CD4-positive, alpha-beta T cell treated with Interleukin-15 for 1 hour (primary cell): ENCODE measurements at regions not wholly inside any gene's neighbourhood (a gene's known extent, or its start where the extent isn't known, plus 50 kb on each side); places are given as distances from the start of the nearest gene placed in this dataset.
"Not testable (repeated sequence)": the region's sequence is repeated elsewhere in the genome, so short reads cannot be mapped to it uniquely, and the experiment has no call there.

ENCODE experiments used
- DNase-seq: peaks from one replicate; pipeline ENCODE4 v3.0.0-alpha.2; 2020

DNA sequence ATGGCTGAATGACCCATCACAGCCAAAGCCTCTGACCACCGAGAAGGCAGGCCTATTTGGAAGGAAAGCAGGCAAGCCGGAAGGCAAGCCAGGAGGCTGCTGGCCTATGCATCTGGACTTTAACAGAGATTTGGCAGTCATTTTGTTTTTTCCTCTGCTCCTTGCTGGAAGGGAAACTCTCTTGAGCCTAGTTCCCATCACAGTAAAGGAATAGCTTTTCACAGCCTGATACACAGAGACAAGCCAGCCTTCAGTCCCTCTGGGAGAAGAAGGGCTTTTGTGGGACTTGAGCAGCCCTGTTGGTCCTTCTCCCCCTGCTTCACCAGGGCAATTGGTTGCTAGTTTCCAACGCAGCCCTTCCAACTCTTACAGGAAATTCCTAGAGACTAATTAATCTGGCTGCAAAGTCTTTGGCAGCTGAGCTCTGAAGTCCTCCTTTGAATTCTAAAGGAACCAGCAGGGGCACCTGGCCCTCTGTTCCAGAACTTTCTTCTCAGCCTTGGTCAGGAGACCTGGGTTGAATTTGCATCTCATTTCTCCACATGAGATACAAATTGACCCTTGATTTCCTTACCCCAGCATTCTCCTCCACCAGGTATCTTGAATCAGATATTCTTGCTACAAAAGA, 157.3 kb upstream of the EPB41L4A start:
- no peak for DNase-seq

DNA sequence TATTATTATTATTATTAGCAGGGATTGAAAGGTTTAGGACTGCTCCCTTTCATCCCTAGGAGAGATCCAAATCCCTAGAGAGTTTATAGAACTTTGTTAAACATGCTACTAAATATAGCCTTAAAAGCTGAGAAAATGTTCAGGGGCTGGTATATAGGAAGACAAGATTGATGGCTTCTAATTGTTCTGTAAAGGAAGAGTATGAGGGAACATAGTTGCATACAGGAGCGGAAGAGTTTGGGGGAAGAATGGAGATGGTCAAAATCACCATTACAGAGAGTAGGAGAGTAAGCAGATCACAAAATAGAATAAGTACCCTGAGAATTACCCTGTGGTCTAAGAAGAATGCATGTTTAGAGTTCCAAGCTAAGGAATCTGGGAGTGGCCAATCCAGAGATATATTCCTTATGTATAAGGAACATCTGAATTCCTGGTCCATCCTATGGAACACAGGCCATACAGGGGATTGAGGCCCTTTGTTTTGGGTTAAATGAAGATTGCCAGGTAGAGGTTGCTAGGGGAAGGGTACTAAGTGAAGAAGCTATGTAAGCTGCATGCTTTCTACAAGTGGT, 158.0 kb upstream of the APC start:
- DNase-seq = no peak

DNA sequence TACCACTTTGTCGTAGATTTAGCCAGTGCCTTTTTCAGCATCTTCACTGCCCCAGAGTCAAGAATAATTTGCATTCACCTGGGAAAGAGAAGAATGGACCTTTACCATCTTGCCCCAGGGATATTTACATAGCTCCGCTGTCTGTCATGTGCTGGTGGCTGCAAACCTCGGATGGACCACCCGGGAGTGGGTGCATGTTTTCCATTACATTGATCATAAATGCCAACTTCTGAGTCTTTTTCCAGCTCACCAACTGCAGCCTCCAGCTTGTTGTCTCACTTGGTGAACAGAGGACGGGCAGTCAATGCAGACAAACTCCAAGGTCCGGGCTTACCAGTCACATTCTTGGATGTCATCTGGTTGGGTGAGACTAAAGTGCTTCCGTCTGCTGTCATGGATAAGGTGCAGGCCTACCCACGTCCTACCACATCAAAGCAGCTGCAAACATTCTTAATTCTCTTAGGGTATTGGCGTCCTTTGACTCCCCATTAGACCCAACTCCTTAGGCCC, 155.8 kb upstream of the APC start:
- no peak for DNase-seq

DNA sequence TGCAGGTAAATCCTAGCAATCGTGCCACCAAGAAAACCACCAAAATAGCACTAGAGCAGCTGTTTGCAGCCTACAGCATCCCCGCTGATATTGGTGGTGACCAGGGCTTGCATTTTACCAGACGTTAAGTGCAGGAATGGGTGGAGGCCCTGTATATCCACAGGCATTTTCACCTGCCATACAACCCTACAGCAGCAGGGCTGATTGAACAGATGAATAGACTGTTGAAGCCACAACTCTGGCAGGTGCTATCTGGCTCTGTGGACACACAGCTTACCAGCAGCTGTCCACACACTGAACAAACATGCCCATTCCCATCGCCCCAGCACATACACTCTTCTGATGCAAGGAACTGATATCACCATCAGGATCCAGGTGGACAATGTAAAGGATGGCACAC, 154.5 kb upstream of the APC start:
- no peak for DNase-seq

DNA sequence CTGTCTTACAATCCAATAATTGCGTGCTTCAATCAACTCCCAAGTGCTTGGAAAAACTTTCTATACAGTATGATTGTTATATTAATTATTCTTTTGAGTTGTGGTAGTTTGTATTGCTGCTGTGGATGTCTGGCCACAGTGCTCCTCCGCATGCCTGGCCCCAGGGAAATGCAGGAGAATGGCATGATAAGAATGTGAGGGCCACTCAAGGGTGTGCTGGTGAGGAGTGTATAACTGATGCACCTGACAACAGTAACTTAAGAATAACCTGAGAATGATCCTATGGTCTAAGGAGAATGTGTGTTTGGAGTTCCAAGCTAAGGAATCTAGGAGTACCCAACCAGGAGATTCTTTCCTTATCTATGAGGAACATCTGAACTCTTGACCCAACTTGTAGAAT, 152.9 kb upstream of the APC start:
- DNase-seq = no peak

DNA sequence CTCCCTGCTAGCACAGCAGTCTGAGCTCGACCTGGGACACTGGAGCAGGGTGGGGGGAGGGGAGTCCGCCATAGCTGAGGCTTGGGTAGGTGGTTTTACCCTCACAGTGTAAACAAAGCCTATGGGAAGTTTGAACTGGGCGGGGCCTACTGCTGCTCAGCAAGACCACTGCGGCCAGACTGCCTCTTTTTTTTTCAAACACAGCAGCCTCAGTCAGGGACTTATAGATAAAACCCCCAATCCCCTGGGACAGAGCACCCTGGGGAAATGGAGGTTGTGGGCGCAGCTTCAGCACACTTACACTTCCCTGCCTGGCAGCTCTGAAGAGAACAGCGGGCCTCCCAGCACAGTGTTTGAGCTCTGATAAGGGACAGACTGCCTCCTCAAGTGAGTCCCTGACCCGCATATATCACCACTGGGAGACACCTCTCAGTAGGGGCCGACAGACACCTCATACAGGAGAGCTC, 151.1 kb upstream of the APC start:
- DNase-seq = peak; percentile 20

DNA sequence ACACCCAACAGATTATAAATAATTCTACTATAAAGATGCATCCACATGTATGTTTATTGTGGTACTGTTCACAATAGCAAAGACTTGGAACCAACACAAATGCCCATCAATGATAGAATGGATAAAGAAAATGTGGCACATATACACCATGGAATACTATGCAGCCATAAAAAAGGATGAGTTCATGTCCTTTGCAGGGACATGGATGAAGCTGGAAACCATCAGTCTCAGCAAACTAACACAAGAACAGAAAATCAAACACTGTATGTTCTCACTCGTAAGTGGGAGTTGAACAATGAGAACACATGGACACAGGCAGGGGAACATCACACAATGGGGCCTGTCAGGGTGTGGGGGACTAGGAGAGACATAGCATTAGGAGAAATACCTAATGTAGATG, 146.8 kb upstream of the APC start:
- DNase-seq = not testable (repeated sequence)

DNA sequence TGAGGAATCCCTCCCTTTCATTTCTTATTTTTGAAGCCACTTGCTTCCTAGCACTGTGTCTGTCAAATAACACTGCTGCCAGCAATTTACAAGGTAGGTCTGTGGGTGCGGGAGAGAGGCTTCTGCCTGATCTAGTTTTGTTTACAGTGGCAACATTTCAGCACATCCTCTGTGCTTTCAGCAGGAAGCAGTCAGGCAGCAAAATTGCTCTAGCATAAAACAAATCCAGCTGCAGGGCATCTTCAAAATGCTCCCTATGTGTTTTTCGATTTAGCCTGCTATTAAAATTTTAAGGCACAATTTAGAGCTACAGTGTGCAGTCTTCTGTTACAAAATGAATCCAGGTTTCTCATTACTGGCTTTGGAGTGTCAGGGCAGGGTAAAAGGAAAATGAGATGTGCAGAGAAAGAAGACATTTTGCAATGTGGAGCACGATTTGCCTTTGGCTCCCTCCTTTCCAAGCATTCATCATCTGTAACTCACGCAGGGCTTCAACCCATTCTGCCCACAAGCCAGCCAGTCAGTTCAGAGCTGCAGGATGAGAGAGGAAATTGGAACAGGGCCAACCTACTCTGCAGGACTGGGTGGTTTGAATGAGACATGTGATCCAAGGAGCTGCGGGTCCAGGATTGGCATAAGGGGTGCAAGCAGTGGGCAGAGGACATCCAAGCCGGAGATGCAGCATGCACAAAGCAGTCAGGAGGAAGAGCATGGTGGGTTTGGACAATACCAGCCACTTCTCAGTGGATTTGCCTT, 143.4 kb upstream of the APC start:
- DNase-seq = no peak

DNA sequence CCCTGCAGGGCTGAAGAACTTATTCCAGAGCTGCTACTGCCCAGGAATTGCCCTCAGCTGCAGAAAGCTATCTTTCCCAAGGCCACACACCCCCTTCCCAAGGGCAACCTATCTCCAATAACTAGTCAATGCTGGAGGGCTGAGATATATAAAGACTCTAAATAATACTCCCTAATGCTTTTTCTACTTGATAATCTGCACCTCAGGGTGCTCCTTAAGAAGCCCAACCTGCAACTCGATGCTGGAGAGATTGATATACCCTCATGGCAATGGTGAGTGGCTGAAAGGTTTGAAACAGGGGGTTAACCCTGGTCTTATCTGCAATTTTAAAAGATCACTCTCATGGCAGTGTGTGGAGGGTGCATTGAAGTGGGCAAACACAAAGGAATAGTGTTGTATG, 142.7 kb upstream of the APC start:
- no peak for DNase-seq

DNA sequence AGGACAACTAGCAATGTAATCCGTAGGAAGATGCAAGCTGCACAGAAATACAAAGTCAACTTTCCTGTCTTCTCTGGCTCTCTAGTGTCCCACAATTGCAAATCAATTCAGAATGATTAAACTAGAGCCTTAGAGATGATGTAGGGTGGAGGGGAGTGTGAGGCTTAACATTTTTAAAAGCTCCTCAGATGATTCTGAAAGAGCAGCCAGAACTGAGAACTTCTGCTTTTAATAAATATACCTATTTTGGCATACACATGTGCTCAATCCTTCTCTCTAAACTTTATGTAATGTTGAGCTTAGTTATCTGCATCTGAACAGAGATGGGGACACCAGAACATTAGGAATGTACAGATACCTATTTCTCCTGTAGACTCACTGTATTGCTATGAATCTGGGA, 139.9 kb upstream of the APC start:
- DNase-seq = no peak

DNA sequence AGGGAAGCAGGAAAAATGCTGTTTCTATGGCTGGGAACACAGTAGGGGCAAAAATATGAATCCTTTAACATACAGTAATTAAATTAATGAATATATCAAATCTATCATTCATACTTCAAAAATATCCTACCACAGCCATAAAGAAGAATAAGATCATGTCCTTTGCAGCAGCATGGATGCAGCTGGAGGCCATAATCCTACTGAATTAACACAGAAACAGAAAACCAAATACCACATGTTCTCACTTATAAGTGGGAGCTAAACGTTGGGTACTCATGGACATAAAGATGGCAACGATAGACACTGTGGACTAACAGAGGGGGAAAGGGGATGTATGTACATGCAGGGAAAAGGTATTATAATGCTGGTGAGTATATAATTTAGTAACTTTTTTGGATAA, 137.2 kb upstream of the APC start:
- DNase-seq = not testable (repeated sequence)

DNA sequence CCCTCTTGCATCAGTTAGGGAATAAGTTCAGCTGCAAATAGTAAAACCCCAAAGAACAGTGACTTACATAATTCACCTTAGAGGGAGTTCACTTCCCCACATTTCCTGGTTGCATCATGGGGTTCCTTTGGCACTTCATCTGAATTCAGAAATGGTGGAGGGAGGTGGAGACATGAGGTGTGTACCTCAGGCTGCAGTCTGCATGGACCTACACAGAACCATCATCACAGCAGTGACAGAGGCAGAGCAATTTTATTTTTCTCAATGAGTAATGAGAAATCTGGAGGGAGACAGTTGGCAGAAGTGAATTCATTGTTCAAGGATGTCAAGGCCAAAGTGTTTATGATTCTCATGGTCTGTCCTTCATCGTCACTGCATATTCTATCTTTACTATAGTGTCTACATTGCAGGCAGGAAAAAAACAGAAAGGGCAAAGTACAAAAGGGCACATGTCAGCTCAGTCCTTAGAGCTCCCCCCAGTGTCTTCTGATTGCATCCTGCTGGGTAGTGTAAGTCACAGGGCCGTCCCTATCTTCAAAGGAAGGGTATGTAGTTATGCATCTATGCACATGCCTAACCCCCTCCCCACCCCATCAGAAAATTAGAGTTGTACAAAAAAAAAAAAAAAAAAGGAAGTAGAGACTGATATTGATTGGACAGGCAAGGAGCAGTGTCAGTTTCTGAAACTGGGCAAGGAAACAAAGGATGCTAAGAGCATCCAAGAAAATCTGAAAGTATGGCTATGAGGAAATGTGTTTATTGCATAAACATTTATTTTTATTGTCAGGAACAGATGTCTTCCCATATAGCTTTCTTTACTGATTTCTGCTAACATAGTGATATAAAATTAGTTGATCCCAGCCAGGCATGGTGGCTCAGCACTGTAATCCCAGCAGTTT, 132.7 kb upstream of the APC start:
- peak; percentile 27 for DNase-seq

DNA sequence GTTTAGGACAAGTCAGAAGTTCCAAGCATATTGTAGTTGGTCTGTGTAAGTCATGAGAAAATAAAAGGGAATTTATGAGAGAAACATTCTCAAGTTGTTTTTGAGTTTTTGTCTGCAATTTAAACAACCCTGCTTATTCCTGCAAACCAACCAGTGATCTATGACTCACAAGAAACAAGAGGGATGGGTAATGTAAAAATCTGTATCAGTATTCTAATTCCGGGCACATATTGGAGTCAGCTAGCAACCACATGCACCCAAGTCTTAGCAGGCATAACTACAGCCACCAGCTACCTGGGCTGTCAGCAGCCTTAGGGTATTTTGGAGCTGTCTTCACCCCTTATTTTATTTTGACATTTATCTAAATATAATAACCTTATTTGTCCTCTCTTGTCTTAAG, 128.7 kb upstream of the APC start:
- DNase-seq = no peak

DNA sequence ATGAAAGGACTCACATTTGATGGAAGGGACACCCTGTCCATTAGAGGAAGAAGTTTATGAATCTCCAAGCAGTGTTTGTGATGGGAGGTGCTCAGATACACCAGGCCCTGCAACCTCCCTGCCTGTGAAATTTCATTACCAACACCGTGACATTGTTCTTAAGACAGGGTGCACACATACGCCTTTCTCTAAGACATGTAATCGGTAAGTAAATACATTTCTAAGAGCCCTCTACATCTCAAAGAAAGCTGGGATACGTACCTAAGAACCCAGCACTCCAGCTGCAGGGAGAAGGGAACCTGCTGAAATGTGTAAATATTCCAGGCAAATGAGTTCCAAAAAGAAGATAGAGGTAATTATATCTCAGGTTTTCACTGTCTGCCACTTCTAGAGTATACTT, 125.0 kb upstream of the APC start:
- no peak for DNase-seq

DNA sequence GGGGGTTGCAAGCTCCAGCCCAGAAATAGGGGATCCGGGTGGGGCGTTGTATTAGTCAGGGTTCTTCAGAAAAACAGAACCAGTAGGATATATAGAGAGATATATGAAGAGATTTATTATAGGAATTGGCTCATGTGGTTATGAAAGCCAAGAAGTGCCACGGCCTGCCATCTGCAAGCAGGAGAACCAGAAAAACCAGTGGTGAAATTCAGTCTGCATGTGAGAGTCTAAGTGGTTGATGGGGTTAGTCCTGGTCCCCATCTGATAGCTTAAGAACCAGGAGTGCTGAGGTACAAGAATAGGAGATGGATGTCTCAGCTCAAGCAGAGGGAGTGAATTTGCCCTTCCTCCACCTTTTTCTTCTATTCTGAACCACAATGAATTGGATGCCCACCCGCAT, 123.4 kb upstream of the APC start:
- DNase-seq = no peak

DNA sequence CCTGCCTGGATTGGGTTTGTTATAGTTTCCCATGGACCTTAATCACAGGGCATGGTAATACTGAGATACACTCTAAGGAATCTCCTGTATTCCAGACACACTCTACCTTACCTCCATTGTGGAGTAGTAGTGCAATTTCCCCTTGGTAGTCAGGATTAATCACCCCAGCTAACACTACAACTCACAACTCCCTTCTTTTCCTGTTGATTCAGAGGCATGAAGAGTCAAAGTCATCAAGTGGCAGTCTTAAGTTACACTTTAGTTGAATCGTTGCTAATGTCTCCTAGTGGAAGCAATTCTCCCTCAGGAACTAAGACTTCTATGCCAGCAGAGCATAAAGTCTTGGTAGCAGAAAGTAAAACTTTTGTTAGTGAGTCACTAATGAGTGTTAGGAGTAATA, 122.7 kb upstream of the APC start:
- DNase-seq = no peak

DNA sequence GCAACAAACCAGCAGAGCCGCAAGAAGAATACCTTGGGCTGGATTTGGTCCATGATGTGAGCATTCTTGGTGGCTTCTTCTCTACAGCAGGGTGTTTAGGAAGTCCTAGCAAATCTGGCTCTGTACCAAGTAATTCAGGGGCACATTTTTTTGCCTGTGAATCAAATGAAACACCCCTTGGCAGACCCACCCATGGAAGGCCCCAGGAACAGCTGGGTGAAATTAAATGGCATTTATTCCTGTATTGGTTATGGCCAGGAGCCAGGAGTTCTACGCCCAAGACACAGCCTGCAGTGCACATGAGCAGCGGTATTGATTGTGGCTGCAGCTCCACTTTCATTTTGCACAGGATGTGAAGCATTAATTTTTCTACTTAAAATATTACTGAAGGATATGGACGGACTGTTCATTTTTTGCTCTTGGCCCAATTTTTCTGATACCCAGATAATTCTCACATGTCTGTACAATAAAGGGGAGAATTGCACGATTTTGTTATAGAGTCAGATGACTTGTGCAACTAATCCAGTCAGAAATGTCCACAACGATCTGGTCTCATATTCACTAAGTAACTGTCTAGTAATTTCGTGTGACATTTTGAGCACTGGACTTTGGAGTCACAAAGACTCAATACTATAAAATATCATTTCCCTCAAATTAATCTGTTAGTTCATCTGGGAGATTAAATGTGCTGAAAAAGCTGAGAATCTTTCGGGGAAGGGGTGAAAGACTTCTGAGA, 120.7 kb upstream of the APC start:
- DNase-seq = no peak

DNA sequence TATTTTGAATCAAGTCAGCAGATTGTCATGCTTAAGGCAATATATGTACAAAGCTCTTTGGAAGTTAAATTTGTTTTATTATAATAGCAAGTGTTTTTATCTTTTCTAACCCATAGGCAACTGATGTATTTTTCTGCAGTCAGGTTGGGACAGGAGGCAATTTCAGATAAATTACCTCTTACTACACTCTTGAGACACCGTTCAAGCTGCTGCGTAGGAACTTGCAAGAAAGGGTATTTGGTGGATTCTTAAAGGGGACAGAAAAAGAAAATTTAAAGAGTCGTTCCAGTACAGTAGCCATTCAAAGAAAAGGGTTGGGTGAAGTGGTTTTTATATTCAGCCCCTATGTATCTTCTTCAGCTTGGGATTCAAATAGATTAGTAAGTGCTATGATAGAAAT, 112.4 kb upstream of the APC start:
- no peak for DNase-seq

DNA sequence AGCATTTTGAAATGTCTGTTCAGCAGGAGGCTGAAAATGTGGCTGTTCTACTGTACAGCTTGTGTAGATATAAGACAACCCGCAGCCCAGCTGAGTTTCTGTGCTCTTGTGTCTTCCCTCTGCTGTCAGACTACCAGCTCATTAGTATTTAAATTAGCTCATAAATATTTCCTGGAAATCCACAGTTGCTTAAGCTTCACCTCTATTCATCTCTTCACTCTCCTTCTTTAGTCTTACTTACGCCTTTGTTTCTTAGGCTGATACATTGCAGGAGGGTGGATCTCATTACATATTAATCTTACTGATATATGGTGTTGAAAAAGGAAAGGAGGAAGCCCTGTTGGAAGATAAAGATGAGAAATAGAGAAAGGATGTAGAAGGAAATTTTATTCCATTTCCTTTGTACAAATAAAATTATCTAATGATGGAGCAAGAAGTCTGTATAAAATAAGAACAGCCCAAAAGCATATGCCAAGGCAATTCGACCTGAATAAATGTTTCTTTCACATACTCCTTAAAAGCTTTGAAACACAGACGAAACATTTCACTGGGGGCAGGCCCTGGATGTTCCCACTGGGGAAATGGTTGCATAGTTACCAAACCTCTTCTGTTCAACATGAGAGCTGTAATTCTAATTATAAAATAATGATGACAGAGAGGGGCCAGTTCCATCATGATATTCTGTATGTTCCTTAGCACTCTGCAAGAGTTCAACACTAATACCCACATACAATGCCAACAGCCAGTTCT, 111.8 kb upstream of the APC start:
- no peak for DNase-seq

DNA sequence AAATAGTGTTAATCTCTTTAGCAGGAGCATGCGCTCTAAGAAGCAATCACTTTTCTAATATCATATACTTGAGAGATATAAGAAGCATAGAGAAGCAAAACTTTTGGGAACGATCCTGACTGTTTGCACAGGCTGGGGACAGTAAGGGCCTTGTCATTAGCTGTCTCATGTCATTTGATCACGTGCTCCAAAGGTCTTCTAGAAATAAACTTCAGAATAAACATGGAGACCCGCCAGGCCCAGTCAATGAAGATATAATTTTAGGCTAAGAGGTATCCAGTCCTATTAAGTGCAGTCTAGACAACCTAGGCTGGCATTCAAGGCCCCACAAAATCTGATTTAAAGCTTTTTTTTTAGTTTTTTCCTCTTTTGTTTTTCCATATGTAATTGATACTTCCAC, 111.0 kb upstream of the APC start:
- DNase-seq = no peak

DNA sequence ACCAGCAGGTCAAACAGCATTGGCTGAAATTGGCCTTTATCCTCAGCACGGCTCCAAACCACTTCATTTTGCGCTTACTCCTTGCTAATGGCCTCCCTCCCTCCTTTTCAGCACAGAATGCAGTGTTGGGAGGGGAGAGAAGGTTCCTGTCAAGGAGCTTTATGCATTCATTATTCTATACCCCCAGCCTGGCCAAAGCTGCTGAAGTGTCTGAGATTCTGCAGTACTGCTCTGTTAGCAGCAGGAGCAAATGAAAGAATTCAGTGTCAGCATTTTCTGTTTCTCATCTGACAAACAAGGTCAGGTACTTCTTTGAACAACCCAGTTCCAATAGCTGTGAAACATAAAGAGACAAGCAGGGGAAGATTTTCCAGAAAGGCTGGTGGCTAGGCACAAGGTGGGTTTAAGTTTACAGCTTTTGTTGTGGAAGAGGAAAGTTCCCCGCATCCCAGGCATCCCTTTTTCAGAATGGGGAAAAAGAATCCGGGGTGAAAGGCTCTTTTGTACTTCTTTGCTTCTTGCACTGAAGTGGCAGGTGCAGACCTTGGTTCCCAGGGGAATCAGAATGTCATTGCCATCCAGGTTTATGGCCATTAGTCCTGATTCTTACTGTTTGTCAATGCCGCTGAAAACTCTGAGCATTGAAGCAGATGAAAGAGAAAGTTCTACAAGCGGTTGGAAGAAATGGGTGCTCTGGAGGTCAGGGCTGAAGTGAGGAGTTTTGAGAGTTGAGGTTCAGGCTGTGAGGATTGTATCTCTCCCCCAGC, 109.3 kb upstream of the APC start:
- no peak for DNase-seq
